IMR-90 (cell line): ENCODE measurements at regions not wholly inside any gene's neighbourhood (a gene's known extent, or its start where the extent isn't known, plus 50 kb on each side); places are given as distances from the start of the nearest gene placed in this dataset.

Experiments
- CEBPB ChIP-seq: IDR thresholded peaks from 2 replicates; pipeline ENCODE4 v1.6.1; 2012; ENCODE audit warnings: low read depth, low read length, improper control_type of control experiment
- CTCF ChIP-seq: conservative IDR thresholded peaks from 2 replicates; pipeline ENCODE4 v1.5.1; 2012; ENCODE audit warnings: mild to moderate bottlenecking, low read depth, low read length, improper control_type of control experiment
- ELK1 ChIP-seq: fragments of 150-350 bp; IDR thresholded peaks from 2 replicates; pipeline ENCODE4 v1.6.1; 2016; ENCODE audit warnings: low read depth, mild to moderate bottlenecking, low read length, moderate library complexity, borderline replicate concordance
- FOS ChIP-seq: fragments of 150-350 bp; IDR thresholded peaks from 2 replicates; pipeline ENCODE4 v1.6.1; 2016; ENCODE audit warnings: low read depth, low read length
- MAFK ChIP-seq: IDR thresholded peaks from 2 replicates; pipeline ENCODE4 v1.6.1; 2012; ENCODE audit warnings: low read depth, low read length, improper control_type of control experiment
- MXI1 ChIP-seq: IDR thresholded peaks from 2 replicates; pipeline ENCODE4 v1.6.1; 2012; ENCODE audit warnings: low read depth, mild to moderate bottlenecking, low read length, moderate library complexity, borderline replicate concordance
- POLR2A ChIP-seq: IDR thresholded peaks from 2 replicates; pipeline ENCODE4 v1.6.1; 2012; ENCODE audit warnings: mild to moderate bottlenecking, low read depth, low read length
- RAD21 ChIP-seq: IDR thresholded peaks from 2 replicates; pipeline ENCODE4 v1.6.1; 2012; ENCODE audit warnings: low read length, improper control_type of control experiment
- RCOR1 ChIP-seq: IDR thresholded peaks from 2 replicates; pipeline ENCODE4 v1.6.1; 2012; ENCODE audit warnings: mild to moderate bottlenecking, low read length, improper control_type of control experiment; ENCODE audit not compliant: insufficient replicate concordance
- RFX5 ChIP-seq: IDR thresholded peaks from 2 replicates; pipeline ENCODE4 v1.8.0; 2012; ENCODE audit warnings: low read depth, mild to moderate bottlenecking, low read length, moderate library complexity
- USF2 ChIP-seq: fragments of 150-350 bp; IDR thresholded peaks from 2 replicates; pipeline ENCODE4 v1.6.1; 2017; ENCODE audit warnings: mild to moderate bottlenecking, antibody characterized with exemption, low read length, low read depth

- TF ChIP-seq POLR2A: no peak
- no peak for TF ChIP-seq ELK1
- TF ChIP-seq RAD21: no peak
- no peak for TF ChIP-seq CTCF
- TF ChIP-seq USF2: no peak
- no peak for TF ChIP-seq FOS
- TF ChIP-seq RFX5: no peak
- TF ChIP-seq CEBPB: no peak
- no peak for TF ChIP-seq RCOR1
- no peak for TF ChIP-seq MAFK
- no peak for TF ChIP-seq MXI1
Measured at GRCh38 chr6:139654888-139655782, 280.7 kb upstream of the CITED2 start.
